Uterus (tissue), 2 donors: ENCODE measurements at regions not wholly inside any gene's neighbourhood (a gene's known extent, or its start where the extent isn't known, plus 50 kb on each side); places are given as distances from the start of the nearest gene placed in this dataset.

Source experiments
- CTCF ChIP-seq, 4 experiments: fragments of 200-600 bp in 2 of 4; fragments of 450-650 bp in 2 of 4; sonication (generic) in 2 of 4; IDR thresholded peaks; one replicate each; pipeline ENCODE4 v1.5.1; 2016 to 2019; ENCODE audit warnings: antibody characterized with exemption in 4 of 4, mild to moderate bottlenecking in 2 of 4, moderate library complexity in 1 of 4
- POLR2A ChIP-seq, 2 donors: fragments of 450-650 bp; IDR thresholded peaks; one replicate each; pipeline ENCODE4 v1.6.1; 2016; ENCODE audit warnings: antibody characterized with exemption in 2 of 2, mild to moderate bottlenecking in 1 of 2, moderate library complexity in 1 of 2

DNA sequence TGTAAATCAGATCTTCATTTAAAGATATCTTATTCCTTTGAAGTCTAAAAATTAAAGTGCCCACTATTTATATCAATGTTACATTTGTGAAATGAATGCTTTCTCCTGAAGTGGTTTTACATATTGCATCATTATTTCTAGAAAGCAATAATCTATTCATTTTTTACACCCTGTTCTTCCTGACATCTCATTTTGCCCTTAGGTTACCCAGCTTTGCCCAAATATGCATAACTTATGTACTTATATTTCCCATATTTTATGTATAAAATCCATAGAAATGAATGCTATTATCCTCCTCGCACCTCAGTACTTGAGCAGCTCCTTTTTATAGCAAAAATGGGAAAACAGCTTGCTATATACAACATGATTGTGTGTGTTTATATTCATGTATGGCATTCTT lies 396.5 kb upstream of the DSEL start:
- TF ChIP-seq CTCF (IDR thresholded peaks at IDR 0.05) (no peak), POLR2A (IDR thresholded peaks at IDR 0.05) (no peak)
